ENCODE measurements at regions not wholly inside any gene's neighbourhood (a gene's known extent, or its start where the extent isn't known, plus 50 kb on each side); places are given as distances from the start of the nearest gene placed in this dataset.

- no peak for TF ChIP-seq CTCF (IDR thresholded peaks at IDR 0.05)
- H3K36me3 Mint-ChIP-seq, result no peaks in the 10 kb centered on the region
- H3K36me3 ChIP-seq (ENCODE audit: control insufficient read depth, insufficient read depth, low read length), result no peaks in the 10 kb centered on the region
- no peak overlapping the region for H3K27ac Mint-ChIP-seq
- intact Hi-C loops (cut with micrococcal nuclease), result no loop called here
- H3K27me3 ChIP-seq (ENCODE audit: control insufficient read depth, insufficient read depth, low read length), result no peaks in the 10 kb centered on the region
- DNase-seq (no peak), ATAC-seq (no peak)
- H3K9me3 ChIP-seq (ENCODE audit: control insufficient read depth, insufficient read depth, low read length), result no peaks in the 10 kb centered on the region
- H3K4me3 Mint-ChIP-seq, result no peak overlapping the region
- no peaks in the 10 kb centered on the region for H3K4me1 ChIP-seq (ENCODE audit: control insufficient read depth, insufficient read depth, low read length)
- H3K4me3 ChIP-seq (ENCODE audit: low read length), result no peak overlapping the region
- H3K4me1 Mint-ChIP-seq, result no peaks in the 10 kb centered on the region
- H3K27me3 Mint-ChIP-seq (ENCODE audit: low read depth in 2 of 2), result peaks cover 4 to 23% of the 10 kb centered on the region in 2 donors
- H3K9me3 Mint-ChIP-seq, result no peaks in the 10 kb centered on the region
- WGBS (ENCODE audit: insufficient coverage), result 77% methylated on average over 1 of the region's 1 CpG
- H3K27ac ChIP-seq (ENCODE audit: low read length), result no peak overlapping the region
Measured at GRCh38 chr14:94975366-94975765, 182.0 kb downstream of the DICER1 start.

GRCh38 chr14:94974893-94975292 is 182.4 kb downstream of the DICER1 start:
- Mint-ChIP-seq H3K27me3 (ENCODE audit: low read depth in 2 of 2) (peaks cover 4 to 23% of the 10 kb centered on the region in 2 donors), H3K36me3 (no peaks in the 10 kb centered on the region), H3K27ac (no peak overlapping the region), H3K4me1 (no peaks in the 10 kb centered on the region), H3K4me3 (no peak overlapping the region), H3K9me3 (no peaks in the 10 kb centered on the region)
- Histone ChIP-seq H3K4me1 (ENCODE audit: control insufficient read depth, insufficient read depth, low read length) (no peaks in the 10 kb centered on the region), H3K9me3 (ENCODE audit: control insufficient read depth, insufficient read depth, low read length) (no peaks in the 10 kb centered on the region), H3K4me3 (ENCODE audit: low read length) (no peak overlapping the region), H3K27ac (ENCODE audit: low read length) (no peak overlapping the region), H3K36me3 (ENCODE audit: control insufficient read depth, insufficient read depth, low read length) (no peaks in the 10 kb centered on the region), H3K27me3 (ENCODE audit: control insufficient read depth, insufficient read depth, low read length) (no peaks in the 10 kb centered on the region)
- DNase-seq, result no peak
- intact Hi-C loops (cut with micrococcal nuclease), result no loop called here
- WGBS (ENCODE audit: insufficient coverage), result 8% methylated on average over 2 of the region's 3 CpGs
- no peak for ATAC-seq
- no peak for TF ChIP-seq CTCF (IDR thresholded peaks at IDR 0.05)

- H3K27ac Mint-ChIP-seq, result no peak overlapping the region
- H3K36me3 Mint-ChIP-seq, result no peaks in the 10 kb centered on the region
- DNase-seq (no peak), ATAC-seq (no peak)
- WGBS (ENCODE audit: insufficient coverage), result 80% methylated on average over 1 of the region's 2 CpGs
- no peaks in the 10 kb centered on the region for H3K4me1 ChIP-seq (ENCODE audit: control insufficient read depth, insufficient read depth, low read length)
- H3K9me3 ChIP-seq (ENCODE audit: control insufficient read depth, insufficient read depth, low read length), result peaks cover 1% of the 10 kb centered on the region
- no peak overlapping the region for H3K27ac ChIP-seq (ENCODE audit: low read length)
- H3K27me3 ChIP-seq (ENCODE audit: control insufficient read depth, insufficient read depth, low read length), result no peaks in the 10 kb centered on the region
- intact Hi-C loops (cut with micrococcal nuclease), result no loop called here
- H3K27me3 Mint-ChIP-seq (ENCODE audit: low read depth in 2 of 2), result peaks cover 4 to 23% of the 10 kb centered on the region in 2 donors
- H3K4me3 ChIP-seq (ENCODE audit: low read length), result no peak overlapping the region
- no peak for TF ChIP-seq CTCF (IDR thresholded peaks at IDR 0.05)
- no peaks in the 10 kb centered on the region for H3K9me3 Mint-ChIP-seq
- H3K4me1 Mint-ChIP-seq, result no peaks in the 10 kb centered on the region
- H3K36me3 ChIP-seq (ENCODE audit: control insufficient read depth, insufficient read depth, low read length), result no peaks in the 10 kb centered on the region
- H3K4me3 Mint-ChIP-seq, result no peak overlapping the region
Measured at GRCh38 chr14:94974422-94974821, 182.9 kb downstream of the DICER1 start.

- no peak overlapping the region for H3K27ac ChIP-seq (ENCODE audit: low read length)
- no peak overlapping the region for H3K4me3 ChIP-seq (ENCODE audit: low read length)
- Mint-ChIP-seq H3K27me3 (ENCODE audit: low read depth in 2 of 2) (peaks cover 8 to 15% of the 10 kb centered on the region in 2 donors), H3K4me3 (no peak overlapping the region), H3K36me3 (no peaks in the 10 kb centered on the region), H3K27ac (no peak overlapping the region), H3K4me1 (no peaks in the 10 kb centered on the region), H3K9me3 (no peaks in the 10 kb centered on the region)
- H3K27me3 ChIP-seq (ENCODE audit: control insufficient read depth, insufficient read depth, low read length), result no peaks in the 10 kb centered on the region
- DNase-seq, result no peak
- H3K9me3 ChIP-seq (ENCODE audit: control insufficient read depth, insufficient read depth, low read length), result peaks cover 3% of the 10 kb centered on the region
- no peaks in the 10 kb centered on the region for H3K4me1 ChIP-seq (ENCODE audit: control insufficient read depth, insufficient read depth, low read length)
- 83% methylated on average over 10 of the region's 10 CpGs for WGBS (ENCODE audit: insufficient coverage)
- intact Hi-C loops (cut with micrococcal nuclease), result no loop called here
- no peak for ATAC-seq
- H3K36me3 ChIP-seq (ENCODE audit: control insufficient read depth, insufficient read depth, low read length), result no peaks in the 10 kb centered on the region
- TF ChIP-seq CTCF (IDR thresholded peaks at IDR 0.05), result no peak
Measured at GRCh38 chr14:94971750-94972149, 185.6 kb downstream of the DICER1 start.
